ENCODE measurements at regions not wholly inside any gene's neighbourhood (a gene's known extent, or its start where the extent isn't known, plus 50 kb on each side); places are given as distances from the start of the nearest gene placed in this dataset.
"Not testable (repeated sequence)": the region's sequence is repeated elsewhere in the genome, so short reads cannot be mapped to it uniquely, and the experiment has no call there.

- no peak overlapping the region for H3K4me3 ChIP-seq (ENCODE audit: low read depth, low read length)
- in situ Hi-C loops (cut with HindIII; ENCODE audit: low sequenced_read_pairs) = no loop called here
- no peak for TF ChIP-seq CTCF (IDR thresholded peaks at IDR 0.05; ENCODE audit: low read depth, low read length, missing control alignments)
- DNase-seq (ENCODE audit: low read depth) = no peak
Observed at GRCh38 chr5:99378443-99378842, 449.6 kb upstream of the CHD1 start.

GRCh38 chr5:99369797-99370593 is 441.2 kb upstream of the CHD1 start:
- no peak for DNase-seq (ENCODE audit: low read depth)
- in situ Hi-C loops (cut with HindIII; ENCODE audit: low sequenced_read_pairs) = no loop called here
- no peak for TF ChIP-seq CTCF (IDR thresholded peaks at IDR 0.05; ENCODE audit: low read depth, low read length, missing control alignments)
- H3K4me3 ChIP-seq (ENCODE audit: low read depth, low read length) = no peak overlapping the region

DNA sequence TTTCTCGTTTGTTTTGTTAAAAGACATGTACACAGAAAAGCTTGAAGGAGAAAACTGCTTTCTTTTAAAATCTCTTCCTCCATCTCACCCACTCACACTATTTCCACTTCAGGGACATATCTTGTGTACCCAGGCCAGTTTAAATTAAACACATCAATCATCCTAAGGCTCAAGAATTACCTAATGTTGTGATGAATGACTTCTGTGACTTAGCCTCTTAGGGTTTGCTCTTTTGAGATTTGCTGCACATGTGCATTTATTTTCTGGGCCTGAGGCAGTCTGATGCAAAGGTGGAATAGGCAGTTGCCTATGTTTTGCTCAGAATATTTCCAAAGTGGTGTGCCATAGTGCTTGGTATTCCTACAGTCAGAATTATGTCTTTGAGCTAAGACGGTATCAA is 439.9 kb upstream of the CHD1 start:
- DNase-seq (ENCODE audit: low read depth) = no peak
- in situ Hi-C loops (cut with HindIII; ENCODE audit: low sequenced_read_pairs) = no loop called here
- no peak overlapping the region for H3K4me3 ChIP-seq (ENCODE audit: low read depth, low read length)
- TF ChIP-seq CTCF (IDR thresholded peaks at IDR 0.05; ENCODE audit: low read depth, low read length, missing control alignments) = no peak

- peak; percentile 29 for DNase-seq (ENCODE audit: low read depth)
- H3K4me3 ChIP-seq (ENCODE audit: low read depth, low read length) = no peak overlapping the region
- no peak for TF ChIP-seq CTCF (IDR thresholded peaks at IDR 0.05; ENCODE audit: low read depth, low read length, missing control alignments)
- in situ Hi-C loops (cut with HindIII; ENCODE audit: low sequenced_read_pairs) = no loop called here
Observed at GRCh38 chr5:99355881-99356280, 427.1 kb upstream of the CHD1 start.

- H3K4me3 ChIP-seq (ENCODE audit: low read depth, low read length) = no peak overlapping the region
- in situ Hi-C loops (cut with HindIII; ENCODE audit: low sequenced_read_pairs) = no loop called here
- TF ChIP-seq CTCF (IDR thresholded peaks at IDR 0.05; ENCODE audit: low read depth, low read length, missing control alignments) = no peak
- DNase-seq (ENCODE audit: low read depth) = no peak
Observed at GRCh38 chr5:99349787-99350186, 421.0 kb upstream of the CHD1 start.

DNA sequence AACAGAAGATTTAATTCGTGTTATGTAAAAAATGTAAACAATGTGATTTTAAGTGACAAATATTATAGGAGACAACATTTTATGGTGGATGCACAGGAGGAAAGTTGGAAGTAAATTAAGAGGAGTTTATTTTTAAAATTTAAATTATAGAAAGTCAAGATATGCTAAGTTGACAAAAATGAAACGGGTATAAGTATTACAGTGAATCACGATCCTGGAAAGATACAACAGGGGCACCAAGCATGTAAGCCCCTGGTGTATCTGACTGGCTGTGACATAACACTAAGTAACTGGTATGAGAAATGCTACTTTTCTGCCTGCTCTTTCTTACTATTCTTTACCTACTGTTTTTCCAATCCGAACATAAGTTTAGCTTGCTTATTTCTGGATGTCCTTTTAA is 419.8 kb upstream of the CHD1 start:
- DNase-seq (ENCODE audit: low read depth) = no peak
- no peak overlapping the region for H3K4me3 ChIP-seq (ENCODE audit: low read depth, low read length)
- no peak for TF ChIP-seq CTCF (IDR thresholded peaks at IDR 0.05; ENCODE audit: low read depth, low read length, missing control alignments)
- in situ Hi-C loops (cut with HindIII; ENCODE audit: low sequenced_read_pairs) = no loop called here

DNA sequence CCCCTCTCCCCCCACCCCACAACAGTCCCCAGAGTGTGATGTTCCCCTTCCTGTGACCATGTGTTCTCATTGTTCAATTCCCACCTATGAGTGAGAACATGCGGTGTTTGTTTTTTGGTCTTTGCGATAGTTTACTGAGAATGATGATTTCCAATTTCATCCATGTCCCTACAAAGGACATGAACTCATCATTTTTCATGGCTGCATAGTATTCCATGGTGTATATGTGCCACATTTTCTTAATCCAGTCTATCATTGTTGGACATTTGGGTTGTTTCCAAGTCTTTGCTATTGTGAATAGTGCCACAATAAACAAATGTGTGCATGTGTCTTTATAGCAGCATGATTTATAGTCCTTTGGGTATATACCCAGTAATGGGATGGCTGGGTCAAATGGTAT is 411.0 kb upstream of the CHD1 start:
- DNase-seq (ENCODE audit: low read depth); H3K4me3 ChIP-seq (ENCODE audit: low read depth, low read length); in situ Hi-C loops (cut with HindIII; ENCODE audit: low sequenced_read_pairs): not testable (repeated sequence)
